Ishikawa (cell line): ENCODE measurements at regions not wholly inside any gene's neighbourhood (a gene's known extent, or its start where the extent isn't known, plus 50 kb on each side); places are given as distances from the start of the nearest gene placed in this dataset.

ENCODE experiments used
- CEBPB ChIP-seq: IDR thresholded peaks from 2 replicates; pipeline ENCODE4 v1.6.1; 2012
- CREB1 ChIP-seq: IDR thresholded peaks from 2 replicates; pipeline ENCODE4 v1.6.1; 2012; ENCODE audit warnings: low read depth
- EGR1 ChIP-seq: IDR thresholded peaks from 2 replicates; pipeline ENCODE4 v1.6.1; 2012
- EP300 ChIP-seq: IDR thresholded peaks from 2 replicates; pipeline ENCODE4 v1.6.1; 2012; ENCODE audit warnings: borderline replicate concordance
- FOXM1 ChIP-seq: IDR thresholded peaks from 2 replicates; pipeline ENCODE4 v1.6.1; 2012; ENCODE audit warnings: low read depth, borderline replicate concordance
- MAX ChIP-seq: IDR thresholded peaks from 2 replicates; pipeline ENCODE4 v1.6.1; 2012
- NFIC ChIP-seq: IDR thresholded peaks from 2 replicates; pipeline ENCODE4 v1.6.1; 2012
- RAD21 ChIP-seq: IDR thresholded peaks from 2 replicates; pipeline ENCODE4 v1.6.1; 2012; ENCODE audit warnings: low read depth
- REST ChIP-seq: IDR thresholded peaks from 2 replicates; pipeline ENCODE4 v1.6.1; 2012; ENCODE audit warnings: low read depth, mild to moderate bottlenecking
- TAF1 ChIP-seq: IDR thresholded peaks from 2 replicates; pipeline ENCODE4 v1.6.1; 2012; ENCODE audit warnings: low read depth, mild to moderate bottlenecking
- TCF12 ChIP-seq: IDR thresholded peaks from 2 replicates; pipeline ENCODE4 v1.6.1; 2012; ENCODE audit warnings: low read depth
- TEAD4 ChIP-seq: IDR thresholded peaks from 2 replicates; pipeline ENCODE4 v1.6.1; 2012
- USF1 ChIP-seq: IDR thresholded peaks from 2 replicates; pipeline ENCODE4 v1.6.1; 2012
- YY1 ChIP-seq: IDR thresholded peaks from 2 replicates; pipeline ENCODE4 v1.6.1; 2012; ENCODE audit warnings: low read depth
- ZBTB7A ChIP-seq: IDR thresholded peaks from 2 replicates; pipeline ENCODE4 v1.6.1; 2012; ENCODE audit warnings: low read depth

- no peak for TF ChIP-seq TEAD4
- TF ChIP-seq RAD21: no peak
Observed at GRCh38 chr2:221106241-221106640, 465.9 kb downstream of the EPHA4 start.

- TF ChIP-seq REST (no peak), EGR1 (no peak), RAD21 (no peak), CEBPB (no peak), TEAD4 (no peak), NFIC (no peak), TAF1 (no peak), FOXM1 (no peak), EP300 (no peak), MAX (no peak), TCF12 (no peak), YY1 (no peak), USF1 (no peak), CREB1 (no peak), ZBTB7A (no peak)
Observed at GRCh38 chr2:221107424-221107823, 464.7 kb downstream of the EPHA4 start.

GRCh38 chr2:221109552-221109951 is 462.6 kb downstream of the EPHA4 start:
- TF ChIP-seq REST: no peak
- TF ChIP-seq USF1: no peak
- TF ChIP-seq CEBPB: no peak
- no peak for TF ChIP-seq RAD21
- no peak for TF ChIP-seq TCF12
- no peak for TF ChIP-seq FOXM1

- no peak for TF ChIP-seq CEBPB
- no peak for TF ChIP-seq YY1
- TF ChIP-seq EGR1: no peak
- no peak for TF ChIP-seq NFIC
- TF ChIP-seq ZBTB7A: no peak
- TF ChIP-seq TCF12: no peak
- no peak for TF ChIP-seq CREB1
Observed at GRCh38 chr2:221111739-221112138, 460.4 kb downstream of the EPHA4 start.

GRCh38 chr2:221112744-221113143 is 459.4 kb downstream of the EPHA4 start:
- TF ChIP-seq REST (no peak), TCF12 (no peak), MAX (no peak), YY1 (no peak), ZBTB7A (no peak), TAF1 (no peak), CREB1 (no peak), EGR1 (no peak), TEAD4 (no peak), NFIC (no peak), EP300 (no peak), USF1 (no peak), FOXM1 (no peak), CEBPB (no peak), RAD21 (no peak)
